Stimulated activated CD8-positive, alpha-beta memory T cell treated with anti-CD3 and anti-CD28 coated beads, Interleukin-4, amount 100 ng/mL, for 1 hour (primary cell): ENCODE measurements at regions not wholly inside any gene's neighbourhood (a gene's known extent, or its start where the extent isn't known, plus 50 kb on each side); places are given as distances from the start of the nearest gene placed in this dataset.

Source experiments
- DNase-seq, 2 donors: peaks; one replicate each; pipeline ENCODE4 v3.0.0-alpha.2; 2020; ENCODE audit warnings: low read depth in 2 of 2, low spot score in 1 of 2

GRCh38 chr11:104451197-104451893 lies 287.4 kb upstream of the PDGFD start:
- DNase-seq, result no peak

GRCh38 chr11:104443387-104443786 lies 279.4 kb upstream of the PDGFD start:
- DNase-seq, result no peak

- DNase-seq, result no peak
Observed at GRCh38 chr11:104442321-104442720, 278.4 kb upstream of the PDGFD start.

GRCh38 chr11:104435494-104435893 lies 271.5 kb upstream of the PDGFD start:
- DNase-seq, result no peak

GRCh38 chr11:104433751-104434150 lies 269.8 kb upstream of the PDGFD start:
- DNase-seq, result no peak

- no peak for DNase-seq
Observed at GRCh38 chr11:104432981-104433380, 269.0 kb upstream of the PDGFD start.

- DNase-seq, result no peak
Observed at GRCh38 chr11:104432526-104432925, 268.6 kb upstream of the PDGFD start.

GRCh38 chr11:104422324-104422944 lies 258.5 kb upstream of the PDGFD start:
- no peak for DNase-seq

GRCh38 chr11:104410336-104410735 lies 246.4 kb upstream of the PDGFD start:
- no peak for DNase-seq

- no peak for DNase-seq
Observed at GRCh38 chr11:104408630-104409029, 244.7 kb upstream of the PDGFD start.

GRCh38 chr11:104405277-104405676 lies 241.3 kb upstream of the PDGFD start:
- DNase-seq, result no peak

GRCh38 chr11:104404231-104405175 lies 240.6 kb upstream of the PDGFD start:
- DNase-seq, result no peak

- no peak for DNase-seq
Observed at GRCh38 chr11:104402812-104403521, 239.0 kb upstream of the PDGFD start.

GRCh38 chr11:104394508-104394907 lies 230.6 kb upstream of the PDGFD start:
- DNase-seq, result no peak

- DNase-seq, result no peak
Observed at GRCh38 chr11:104390651-104391050, 226.7 kb upstream of the PDGFD start.

- DNase-seq, result no peak
Observed at GRCh38 chr11:104385884-104386283, 221.9 kb upstream of the PDGFD start.

GRCh38 chr11:104380358-104380757 lies 216.4 kb upstream of the PDGFD start:
- DNase-seq, result no peak

- DNase-seq, result no peak
Observed at GRCh38 chr11:104372111-104372510, 208.2 kb upstream of the PDGFD start.

GRCh38 chr11:104370478-104370877 lies 206.5 kb upstream of the PDGFD start:
- DNase-seq, result no peak

GRCh38 chr11:104369761-104370160 lies 205.8 kb upstream of the PDGFD start:
- no peak for DNase-seq

- DNase-seq, result no peak
Observed at GRCh38 chr11:104366321-104366734, 202.4 kb upstream of the PDGFD start.
